Sigmoid colon (tissue), 4 donors: ENCODE measurements at regions not wholly inside any gene's neighbourhood (a gene's known extent, or its start where the extent isn't known, plus 50 kb on each side); places are given as distances from the start of the nearest gene placed in this dataset.

Experiments used
- EP300 ChIP-seq, 4 donors: sonication (generic); formaldehyde crosslinking; IDR thresholded peaks; one replicate each; pipeline ENCODE4 v1.6.1; 2017; ENCODE audit warnings: antibody characterized with exemption in 4 of 4
- POLR2A ChIP-seq, 2 donors: fragments of 450-650 bp; IDR thresholded peaks; one replicate each; pipeline ENCODE4 v1.6.1; 2016; ENCODE audit warnings: antibody characterized with exemption in 2 of 2, mild to moderate bottlenecking in 2 of 2, moderate library complexity in 2 of 2
- TF ChIP-seq, protein P1 (sequence below), 4 experiments: fragments of 450-650 bp in 3 of 4; fragments of 200-600 bp in 1 of 4; IDR thresholded peaks; one replicate each; pipeline ENCODE4 v1.5.1; 2016 to 2019; ENCODE audit warnings: antibody characterized with exemption in 4 of 4, mild to moderate bottlenecking in 3 of 4, moderate library complexity in 2 of 4

DNA sequence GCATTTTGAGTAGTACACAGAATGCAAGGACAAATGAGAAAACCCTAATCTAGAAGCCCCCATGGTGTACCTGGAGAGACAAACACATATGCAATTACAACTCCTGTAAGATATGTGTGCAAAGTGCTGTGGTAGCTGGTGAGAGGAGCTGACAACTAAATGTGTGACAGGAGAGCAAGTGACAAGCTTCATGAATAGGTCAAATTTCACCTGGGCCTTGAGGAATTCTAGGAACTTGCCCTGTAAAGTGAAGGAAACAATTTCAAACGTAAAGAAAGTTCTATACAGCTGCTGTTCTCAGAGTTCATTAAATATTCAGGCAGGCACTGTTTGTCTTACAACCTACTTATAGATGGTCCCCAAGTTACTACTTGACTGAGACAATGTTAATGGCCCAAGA, 437.0 kb downstream of the TUSC7 start:
- TF ChIP-seq POLR2A (IDR thresholded peaks at IDR 0.05) = no peak
- TF ChIP-seq, protein P1, sequence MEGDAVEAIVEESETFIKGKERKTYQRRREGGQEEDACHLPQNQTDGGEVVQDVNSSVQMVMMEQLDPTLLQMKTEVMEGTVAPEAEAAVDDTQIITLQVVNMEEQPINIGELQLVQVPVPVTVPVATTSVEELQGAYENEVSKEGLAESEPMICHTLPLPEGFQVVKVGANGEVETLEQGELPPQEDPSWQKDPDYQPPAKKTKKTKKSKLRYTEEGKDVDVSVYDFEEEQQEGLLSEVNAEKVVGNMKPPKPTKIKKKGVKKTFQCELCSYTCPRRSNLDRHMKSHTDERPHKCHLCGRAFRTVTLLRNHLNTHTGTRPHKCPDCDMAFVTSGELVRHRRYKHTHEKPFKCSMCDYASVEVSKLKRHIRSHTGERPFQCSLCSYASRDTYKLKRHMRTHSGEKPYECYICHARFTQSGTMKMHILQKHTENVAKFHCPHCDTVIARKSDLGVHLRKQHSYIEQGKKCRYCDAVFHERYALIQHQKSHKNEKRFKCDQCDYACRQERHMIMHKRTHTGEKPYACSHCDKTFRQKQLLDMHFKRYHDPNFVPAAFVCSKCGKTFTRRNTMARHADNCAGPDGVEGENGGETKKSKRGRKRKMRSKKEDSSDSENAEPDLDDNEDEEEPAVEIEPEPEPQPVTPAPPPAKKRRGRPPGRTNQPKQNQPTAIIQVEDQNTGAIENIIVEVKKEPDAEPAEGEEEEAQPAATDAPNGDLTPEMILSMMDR (IDR thresholded peaks at IDR 0.05) = no peak
- no peak for TF ChIP-seq EP300 (IDR thresholded peaks at IDR 0.05)
